ENCODE measurements at regions not wholly inside any gene's neighbourhood (a gene's known extent, or its start where the extent isn't known, plus 50 kb on each side); places are given as distances from the start of the nearest gene placed in this dataset.

DNA sequence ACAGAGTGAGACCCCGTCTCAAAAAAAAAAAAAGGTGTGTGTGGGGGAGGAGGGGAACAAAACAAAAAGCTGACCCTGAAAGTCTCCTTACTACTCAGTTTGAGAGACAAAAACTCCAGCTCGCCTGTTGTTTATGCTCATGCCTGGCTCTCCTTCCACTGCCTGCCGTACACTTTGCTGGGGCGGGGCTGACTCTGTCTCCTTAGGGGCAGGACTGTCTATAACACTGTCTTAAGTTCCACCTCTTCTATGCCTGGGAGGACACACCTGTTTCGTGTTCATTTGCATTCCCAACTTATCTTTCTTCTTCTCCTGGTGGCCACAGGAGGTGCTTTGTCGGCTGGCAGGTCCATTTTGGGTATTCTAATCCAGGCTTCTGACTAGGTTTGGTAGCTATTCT, 81.4 kb downstream of the MTNR1A start:
- Histone ChIP-seq H2AK5ac (ENCODE audit: low read depth, low read length) (no peak overlapping the region), H2BK5ac (ENCODE audit: low read depth, low read length, poor library complexity, severe bottlenecking) (no peak overlapping the region), H3K36me3 (ENCODE audit: control insufficient read depth, insufficient read depth, low read length) (no peaks in the 10 kb centered on the region), H4K20me1 (ENCODE audit: insufficient read depth, low read length) (no peaks in the 10 kb centered on the region), H4K91ac (ENCODE audit: insufficient read depth, low read depth, low read length) (no peak overlapping the region), H3K9me3 (ENCODE audit: control insufficient read depth, insufficient read depth, low read length) (no peaks in the 10 kb centered on the region), H2AFZ (replicated peaks; ENCODE audit: low read length, poor library complexity) (peak overlapping the region; percentile 70), H3K79me1 (ENCODE audit: low read depth in 1 of 2, low read length in 2 of 2) (no peaks in the 10 kb centered on the region), H3K27ac (ENCODE audit: insufficient read depth, low read length) (no peak overlapping the region), H3K18ac (ENCODE audit: low read depth, low read length) (no peak overlapping the region), H4K8ac (ENCODE audit: low read depth in 2 of 2, low read length in 2 of 2) (no peak overlapping the region), H3K4ac (ENCODE audit: low read depth, low read length) (no peak overlapping the region), H2AK9ac (replicated peaks; ENCODE audit: low read depth, low read length, poor library complexity) (no peak overlapping the region), H4K5ac (ENCODE audit: low read depth, low read length) (no peak overlapping the region), H2BK120ac (ENCODE audit: low read depth, low read length) (no peak overlapping the region), H3K4me1 (ENCODE audit: control insufficient read depth, insufficient read depth, low read length) (0 out of 2 replicates have a peak, but pooled peaks cover 1% of the 10 kb centered on the region), H3K14ac (replicated peaks; ENCODE audit: low read depth, low read length) (no peak overlapping the region), H3K9ac (ENCODE audit: low read depth, low read length) (no peak overlapping the region), H3K27me3 (ENCODE audit: control insufficient read depth, insufficient read depth, low read length) (peaks cover 5% of the 10 kb centered on the region; the same call in 1 of the 2 replicates), H3K9me1 (ENCODE audit: insufficient read depth, low read length) (no peaks in the 10 kb centered on the region), H3K56ac (ENCODE audit: extremely low read depth, insufficient read depth, low read length) (no peak overlapping the region), H2BK15ac (ENCODE audit: low read depth, low read length) (no peak overlapping the region), H2BK20ac (ENCODE audit: low read depth, low read length) (no peak overlapping the region), H3K23ac (ENCODE audit: low read depth, low read length) (no peak overlapping the region), H3K4me3 (ENCODE audit: insufficient read depth, low read depth, low read length) (no peak overlapping the region), H3K4me2 (ENCODE audit: low read depth, low read length) (no peak overlapping the region)
- in situ Hi-C loops (cut with MboI; ENCODE audit: low sequenced_read_pairs): no loop called here
- POLR2A ChIA-PET (ENCODE audit: unreplicated experiment): no interaction called here
- CTCF ChIA-PET: interaction anchor here (1.2 kb wide), 1 partner anchor 113 kb away, joined by 6 read pairs; no protein-coding TSS in a partner anchor
- BruUV-seq (replicated peaks): no TSS peak
- TF ChIP-seq BHLHE40 (IDR thresholded peaks at IDR 0.05; ENCODE audit: low read depth, low read length) (no peak), CHD1 (IDR thresholded peaks at IDR 0.05; ENCODE audit: low read depth, low read length) (no peak), POLR2A (IDR thresholded peaks at IDR 0.05; ENCODE audit: low read depth, low read length) (no peak), RCOR1 (IDR thresholded peaks at IDR 0.05; ENCODE audit: insufficient replicate concordance, low read length) (no peak), MAZ (IDR thresholded peaks at IDR 0.05; ENCODE audit: borderline replicate concordance, low read depth, low read length) (no peak), MXI1 (IDR thresholded peaks at IDR 0.05; ENCODE audit: borderline replicate concordance, low read depth, low read length) (no peak), RAD21 (IDR thresholded peaks at IDR 0.05; ENCODE audit: low read length) (no peak), SMC3 (IDR thresholded peaks at IDR 0.05; ENCODE audit: low read depth, low read length) (no peak), FOS (IDR thresholded peaks at IDR 0.05; ENCODE audit: low read depth, low read length) (no peak), NFE2L2 (IDR thresholded peaks at IDR 0.05; ENCODE audit: low read depth, low read length) (no peak), CEBPB (IDR thresholded peaks at IDR 0.05; ENCODE audit: low read depth, low read length) (no peak), RFX5 (IDR thresholded peaks at IDR 0.05; ENCODE audit: low read depth, low read length) (no peak), MAFK (IDR thresholded peaks at IDR 0.05; ENCODE audit: low read depth, low read length) (no peak)
- TF ChIP-seq, protein P1, sequence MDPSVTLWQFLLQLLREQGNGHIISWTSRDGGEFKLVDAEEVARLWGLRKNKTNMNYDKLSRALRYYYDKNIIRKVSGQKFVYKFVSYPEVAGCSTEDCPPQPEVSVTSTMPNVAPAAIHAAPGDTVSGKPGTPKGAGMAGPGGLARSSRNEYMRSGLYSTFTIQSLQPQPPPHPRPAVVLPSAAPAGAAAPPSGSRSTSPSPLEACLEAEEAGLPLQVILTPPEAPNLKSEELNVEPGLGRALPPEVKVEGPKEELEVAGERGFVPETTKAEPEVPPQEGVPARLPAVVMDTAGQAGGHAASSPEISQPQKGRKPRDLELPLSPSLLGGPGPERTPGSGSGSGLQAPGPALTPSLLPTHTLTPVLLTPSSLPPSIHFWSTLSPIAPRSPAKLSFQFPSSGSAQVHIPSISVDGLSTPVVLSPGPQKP (IDR thresholded peaks at IDR 0.05; ENCODE audit: borderline replicate concordance, low read depth, low read length): no peak
- TF ChIP-seq, protein P2, sequence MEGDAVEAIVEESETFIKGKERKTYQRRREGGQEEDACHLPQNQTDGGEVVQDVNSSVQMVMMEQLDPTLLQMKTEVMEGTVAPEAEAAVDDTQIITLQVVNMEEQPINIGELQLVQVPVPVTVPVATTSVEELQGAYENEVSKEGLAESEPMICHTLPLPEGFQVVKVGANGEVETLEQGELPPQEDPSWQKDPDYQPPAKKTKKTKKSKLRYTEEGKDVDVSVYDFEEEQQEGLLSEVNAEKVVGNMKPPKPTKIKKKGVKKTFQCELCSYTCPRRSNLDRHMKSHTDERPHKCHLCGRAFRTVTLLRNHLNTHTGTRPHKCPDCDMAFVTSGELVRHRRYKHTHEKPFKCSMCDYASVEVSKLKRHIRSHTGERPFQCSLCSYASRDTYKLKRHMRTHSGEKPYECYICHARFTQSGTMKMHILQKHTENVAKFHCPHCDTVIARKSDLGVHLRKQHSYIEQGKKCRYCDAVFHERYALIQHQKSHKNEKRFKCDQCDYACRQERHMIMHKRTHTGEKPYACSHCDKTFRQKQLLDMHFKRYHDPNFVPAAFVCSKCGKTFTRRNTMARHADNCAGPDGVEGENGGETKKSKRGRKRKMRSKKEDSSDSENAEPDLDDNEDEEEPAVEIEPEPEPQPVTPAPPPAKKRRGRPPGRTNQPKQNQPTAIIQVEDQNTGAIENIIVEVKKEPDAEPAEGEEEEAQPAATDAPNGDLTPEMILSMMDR (conservative IDR thresholded peaks at IDR 0.05; ENCODE audit: low read depth, low read length): no peak
- TF ChIP-seq, protein P3, sequence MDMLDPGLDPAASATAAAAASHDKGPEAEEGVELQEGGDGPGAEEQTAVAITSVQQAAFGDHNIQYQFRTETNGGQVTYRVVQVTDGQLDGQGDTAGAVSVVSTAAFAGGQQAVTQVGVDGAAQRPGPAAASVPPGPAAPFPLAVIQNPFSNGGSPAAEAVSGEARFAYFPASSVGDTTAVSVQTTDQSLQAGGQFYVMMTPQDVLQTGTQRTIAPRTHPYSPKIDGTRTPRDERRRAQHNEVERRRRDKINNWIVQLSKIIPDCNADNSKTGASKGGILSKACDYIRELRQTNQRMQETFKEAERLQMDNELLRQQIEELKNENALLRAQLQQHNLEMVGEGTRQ (IDR thresholded peaks at IDR 0.05; ENCODE audit: low read depth, low read length): no peak
- ATAC-seq (ENCODE audit: low read depth) (no peak), DNase-seq (no peak)
- intact Hi-C loops (cut with micrococcal nuclease): loop anchor here (1.0 to 10.0 kb wide), 2 partner anchors 113 to 279 kb away; partner anchors contain the start of gene CYP4V2
- dilution Hi-C loops (cut with HindIII; ENCODE audit: low sequenced_read_pairs, unreplicated experiment): no loop called here
- 50% methylated on average over 3 of the region's 6 CpGs; no CpG with 5 or more reads in 1 of the 2 experiments for whole genome bisulfite sequencing, 2 experiments (ENCODE audit: extremely low coverage in 2 of 2, insufficient read length in 1 of 2)
